GM21529 (cell line): ENCODE measurements at regions not wholly inside any gene's neighbourhood (a gene's known extent, or its start where the extent isn't known, plus 50 kb on each side); places are given as distances from the start of the nearest gene placed in this dataset.

Experiments
- ATAC-seq: cut with Tn5 transposase; IDR thresholded peaks from one replicate; pipeline ENCODE4 v1.9.1; 2021; ENCODE audit not compliant: unreplicated experiment

DNA sequence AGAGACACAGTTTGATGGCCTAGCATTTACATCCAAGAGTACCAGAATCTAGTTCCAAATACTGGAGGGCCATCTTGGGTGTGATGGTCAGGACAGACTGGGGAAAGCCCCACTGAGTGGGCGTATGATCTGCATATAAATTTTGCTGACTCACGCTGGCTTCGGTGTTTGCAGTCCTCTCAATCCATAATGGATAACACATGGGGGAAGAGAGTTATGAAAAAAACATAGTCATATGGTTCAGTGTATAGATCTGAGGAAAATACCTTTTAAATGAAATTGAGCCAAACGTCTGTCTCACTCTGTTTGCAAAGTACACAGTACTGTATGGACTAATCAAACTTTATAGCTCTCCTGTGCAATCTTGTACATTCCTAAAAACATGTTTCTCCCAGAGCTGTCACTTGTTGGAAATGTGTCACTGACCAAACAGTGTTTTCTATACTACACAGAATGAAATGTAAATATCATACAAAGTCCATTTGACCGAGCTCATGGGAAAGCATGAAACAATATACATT lies 125.3 kb upstream of the THBS1 start:
- no peak for ATAC-seq

GRCh38 chr15:39456159-39456558 lies 124.7 kb upstream of the THBS1 start:
- ATAC-seq: no peak

- ATAC-seq: no peak
Measured at GRCh38 chr15:39456582-39457330, 124.1 kb upstream of the THBS1 start.

DNA sequence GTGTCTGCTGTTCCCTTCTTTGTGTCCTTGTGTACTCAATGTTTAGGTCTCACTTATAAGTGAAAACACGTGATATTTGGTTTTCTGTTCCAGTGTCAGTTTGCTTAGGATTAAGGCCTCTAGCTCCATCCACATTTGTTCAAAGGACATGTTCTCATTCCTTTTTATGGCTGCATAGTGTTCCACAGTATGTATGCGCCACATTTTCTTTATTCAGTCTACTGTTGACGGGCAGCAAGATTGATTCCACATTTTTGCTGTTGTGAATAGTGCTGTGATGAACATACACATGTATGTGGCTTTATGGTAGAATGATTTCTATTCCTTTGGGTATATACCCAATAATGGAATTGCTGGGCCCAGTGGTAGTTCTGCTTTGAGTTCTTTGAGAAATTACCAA lies 122.7 kb upstream of the THBS1 start:
- ATAC-seq: no peak

- ATAC-seq: no peak
Measured at GRCh38 chr15:39459548-39459947, 121.3 kb upstream of the THBS1 start.

GRCh38 chr15:39460748-39461147 lies 120.1 kb upstream of the THBS1 start:
- ATAC-seq: no peak

GRCh38 chr15:39461536-39462130 lies 119.2 kb upstream of the THBS1 start:
- ATAC-seq: no peak

GRCh38 chr15:39462691-39463090 lies 118.2 kb upstream of the THBS1 start:
- ATAC-seq: no peak

DNA sequence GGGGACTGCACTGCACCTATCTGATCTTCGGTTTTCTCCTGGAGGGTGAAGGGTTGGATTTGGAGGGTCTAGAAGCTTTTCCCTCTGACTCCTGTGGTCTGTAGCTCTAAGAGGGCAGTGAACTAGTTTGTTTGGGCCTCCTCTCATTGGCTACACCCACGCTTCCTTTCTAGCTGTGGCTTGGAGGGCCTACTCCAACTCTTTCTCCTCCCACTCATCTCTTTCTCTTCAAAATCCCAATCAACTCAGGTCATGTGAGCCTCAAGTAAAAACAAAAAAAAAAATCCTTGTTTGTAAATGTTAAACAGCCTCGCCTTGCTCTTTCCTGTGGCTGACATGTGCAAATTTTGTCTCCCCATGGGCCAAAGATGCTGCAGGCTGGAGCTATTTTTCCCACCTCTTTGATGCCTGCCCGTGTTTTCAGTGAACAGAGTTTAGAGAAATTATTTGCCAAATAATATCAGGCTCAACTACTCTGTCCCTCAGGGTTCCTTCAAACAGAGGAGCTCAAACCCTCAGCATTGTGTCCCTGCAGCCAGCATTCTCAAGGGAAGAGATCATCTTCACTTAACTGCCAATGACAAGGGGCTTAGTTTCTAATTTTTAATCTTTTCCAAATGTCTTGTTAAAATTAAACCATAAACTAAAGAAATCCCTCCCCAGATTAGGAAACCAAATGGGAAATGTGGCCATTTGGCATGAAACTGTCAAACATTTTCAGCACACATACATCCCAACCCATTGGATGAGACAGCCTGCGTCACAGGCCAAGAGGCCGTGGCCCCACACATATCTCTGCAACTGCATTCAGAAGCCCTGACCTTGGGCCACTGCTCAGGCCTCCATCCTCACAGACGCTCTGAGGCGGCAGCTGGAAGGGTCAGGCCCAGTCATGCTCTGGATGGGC lies 114.8 kb upstream of the THBS1 start:
- ATAC-seq: no peak

DNA sequence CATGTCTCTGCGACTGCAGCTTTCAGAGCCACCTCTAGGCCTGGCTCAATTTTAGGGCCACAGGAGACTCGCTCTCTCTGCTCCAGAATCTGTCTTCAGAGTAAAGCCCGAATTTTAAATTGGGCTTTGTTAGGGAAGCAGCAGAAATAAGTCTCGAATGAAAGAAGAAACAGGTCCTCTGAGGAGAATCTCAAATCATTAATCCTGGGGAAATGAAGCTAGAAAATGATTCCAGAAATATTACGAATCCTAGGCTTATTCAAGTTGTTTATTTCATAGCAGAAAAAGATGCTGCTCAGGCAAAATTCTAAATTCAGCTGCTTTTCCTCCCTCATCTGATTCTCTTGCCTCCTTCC lies 114.2 kb upstream of the THBS1 start:
- ATAC-seq: no peak

GRCh38 chr15:39468331-39468730 lies 112.5 kb upstream of the THBS1 start:
- ATAC-seq: no peak

DNA sequence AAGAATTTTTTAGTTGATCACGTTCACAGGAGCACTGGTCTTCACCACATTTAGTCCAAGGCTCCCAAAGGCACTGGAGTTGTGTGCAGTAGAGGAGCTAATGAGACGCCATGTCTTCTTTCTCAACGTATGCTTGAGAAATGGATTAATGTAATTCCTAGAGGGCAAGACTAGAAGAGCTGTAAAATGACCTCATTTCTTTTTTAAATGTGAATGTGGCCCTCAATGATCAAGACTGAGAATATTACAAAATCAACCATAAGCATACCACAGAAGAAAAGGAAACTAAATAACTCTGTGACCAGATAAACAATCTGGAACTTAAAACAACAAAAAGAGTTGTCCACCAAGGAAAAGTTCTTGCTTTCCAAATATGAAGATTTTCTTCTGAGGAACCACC lies 112.1 kb upstream of the THBS1 start:
- ATAC-seq: no peak

GRCh38 chr15:39471785-39472574 lies 108.9 kb upstream of the THBS1 start:
- no peak for ATAC-seq

- ATAC-seq: no peak
Measured at GRCh38 chr15:39472621-39473297, 108.1 kb upstream of the THBS1 start.

DNA sequence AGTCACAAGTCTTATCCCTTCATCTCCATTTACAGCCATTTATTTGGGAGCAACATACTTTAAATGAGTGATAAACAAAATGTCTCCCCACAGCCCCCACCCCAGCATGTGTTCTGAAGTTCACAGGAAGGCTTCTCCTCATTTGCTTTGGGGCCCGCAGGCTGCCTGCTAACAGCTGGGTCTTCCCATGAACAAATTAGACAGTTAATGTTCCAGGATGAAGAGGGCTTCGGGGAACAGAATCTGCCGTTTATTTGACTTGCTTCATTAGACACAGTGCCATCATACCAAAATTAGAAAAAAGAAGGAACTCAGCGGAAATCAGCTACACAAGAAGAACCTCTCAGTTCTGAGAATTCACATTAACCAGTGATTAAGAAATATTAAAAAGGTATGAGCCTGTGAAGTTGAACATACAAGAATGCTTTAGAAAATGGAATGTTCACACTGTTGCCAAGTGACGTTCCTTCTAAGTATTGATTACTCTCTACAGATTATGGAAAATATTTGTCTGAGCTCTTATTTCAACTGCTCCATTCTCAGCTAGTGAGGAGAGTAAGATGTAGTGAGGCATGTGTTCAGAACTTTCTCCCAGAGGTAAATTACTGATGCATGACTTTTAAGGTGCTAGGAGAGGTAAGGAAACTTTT lies 107.5 kb upstream of the THBS1 start:
- no peak for ATAC-seq

DNA sequence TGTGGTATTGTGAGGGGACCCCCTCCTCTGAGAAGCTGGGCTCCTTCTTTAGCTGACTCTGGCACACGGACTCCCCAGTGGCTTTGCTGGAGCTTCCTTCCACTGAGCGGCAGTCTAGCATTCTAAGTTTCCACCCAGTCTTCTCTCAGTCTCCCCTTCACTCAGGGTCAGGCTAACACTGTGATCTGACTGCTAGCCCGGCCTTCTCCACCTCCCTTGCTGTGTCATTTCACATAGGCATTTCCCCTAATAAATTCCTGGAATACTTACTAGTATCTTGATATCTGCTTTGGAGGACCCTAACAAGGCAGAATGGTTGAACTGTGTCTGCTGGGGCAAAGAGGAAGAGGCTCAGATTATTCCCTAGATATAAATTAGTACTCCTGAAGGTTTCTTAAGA lies 106.2 kb upstream of the THBS1 start:
- no peak for ATAC-seq

- ATAC-seq: no peak
Measured at GRCh38 chr15:39478996-39479395, 101.9 kb upstream of the THBS1 start.

GRCh38 chr15:39479911-39480310 lies 101.0 kb upstream of the THBS1 start:
- no peak for ATAC-seq

- ATAC-seq: no peak
Measured at GRCh38 chr15:39482459-39482858, 98.4 kb upstream of the THBS1 start.
